ENCODE measurements at regions not wholly inside any gene's neighbourhood (a gene's known extent, or its start where the extent isn't known, plus 50 kb on each side); places are given as distances from the start of the nearest gene placed in this dataset.

- TF ChIP-seq EZH2 (IDR thresholded peaks at IDR 0.05; ENCODE audit: low read length, missing control alignments): no peak
- TF ChIP-seq CTCF (conservative IDR thresholded peaks at IDR 0.05 in 1 of 2, IDR thresholded peaks at IDR 0.05 in 1 of 2; ENCODE audit: low read depth in 1 of 2, low read length in 2 of 2): no peak
Observed at GRCh38 chr7:28297801-28298459, 114.4 kb upstream of the CREB5 start.
